Activated naive CD8-positive, alpha-beta T cell treated with anti-CD3 and anti-CD28 coated beads for 36 hours (primary cell): ENCODE measurements at regions not wholly inside any gene's neighbourhood (a gene's known extent, or its start where the extent isn't known, plus 50 kb on each side); places are given as distances from the start of the nearest gene placed in this dataset.
A peak's percentile ranks its signal among the peaks of the same experiment; 100 is the strongest.

ENCODE experiments used
- DNase-seq: peaks from one replicate; pipeline ENCODE4 v3.0.0; 2021
- H3K27ac Mint-ChIP-seq: one replicate; pipeline ENCODE4 v1.8.0; 2022; ENCODE audit warnings: mild to moderate bottlenecking, moderate library complexity, mixed read lengths
- H3K27me3 Mint-ChIP-seq: one replicate; pipeline ENCODE4 v1.8.0; 2022; ENCODE audit warnings: mild to moderate bottlenecking, mixed read lengths
- H3K36me3 Mint-ChIP-seq: one replicate; pipeline ENCODE4 v1.8.0; 2021; ENCODE audit warnings: mild to moderate bottlenecking, mixed read lengths
- H3K4me1 Mint-ChIP-seq: one replicate; pipeline ENCODE4 v1.8.0; 2021; ENCODE audit warnings: mixed read lengths
- H3K4me3 Mint-ChIP-seq: one replicate; pipeline ENCODE4 v1.8.0; 2022; ENCODE audit warnings: mild to moderate bottlenecking, moderate library complexity, mixed read lengths
- H3K9me3 Mint-ChIP-seq: one replicate; pipeline ENCODE4 v1.8.0; 2022; ENCODE audit warnings: mixed read lengths

GRCh38 chr20:22335210-22335609, 249.2 kb downstream of the FOXA2 start:
- Mint-ChIP-seq H3K4me1 (peaks cover 3% of the 10 kb centered on the region), H3K9me3 (no peaks in the 10 kb centered on the region), H3K4me3 (no peak overlapping the region), H3K36me3 (no peaks in the 10 kb centered on the region), H3K27me3 (peaks cover 30% of the 10 kb centered on the region), H3K27ac (no peak overlapping the region)
- DNase-seq = no peak

DNA sequence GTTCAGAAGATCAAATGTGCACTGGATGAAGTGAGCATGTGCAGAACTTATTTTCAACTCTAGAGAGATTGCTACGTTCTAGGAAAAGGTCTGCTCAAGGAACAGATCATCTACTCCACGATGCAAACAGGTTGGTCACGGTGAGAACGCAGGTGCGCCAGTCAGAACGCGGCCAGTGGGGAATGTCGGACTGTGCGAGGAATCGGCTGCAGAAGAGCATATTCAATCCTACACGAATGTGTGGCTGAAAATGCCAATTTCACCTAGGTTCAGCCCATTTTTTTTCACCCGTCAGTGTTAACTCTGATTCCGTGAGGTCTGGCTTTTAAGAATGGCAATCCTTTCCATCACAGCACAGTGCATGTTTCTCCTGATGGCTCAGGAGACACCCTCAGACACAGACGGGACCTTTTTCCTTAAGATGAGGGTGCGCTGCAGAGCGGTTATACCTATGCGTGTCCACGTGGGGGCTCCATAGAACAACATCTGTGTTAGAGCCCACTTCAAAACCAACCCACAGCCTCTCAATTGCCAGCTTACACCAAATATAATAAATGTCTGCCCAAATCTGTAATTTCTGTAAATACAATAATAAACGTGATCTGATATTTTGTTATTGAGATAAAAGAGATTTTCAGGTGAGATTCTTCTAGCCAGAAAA, 250.4 kb downstream of the FOXA2 start:
- no peak overlapping the region for H3K27ac Mint-ChIP-seq

DNA sequence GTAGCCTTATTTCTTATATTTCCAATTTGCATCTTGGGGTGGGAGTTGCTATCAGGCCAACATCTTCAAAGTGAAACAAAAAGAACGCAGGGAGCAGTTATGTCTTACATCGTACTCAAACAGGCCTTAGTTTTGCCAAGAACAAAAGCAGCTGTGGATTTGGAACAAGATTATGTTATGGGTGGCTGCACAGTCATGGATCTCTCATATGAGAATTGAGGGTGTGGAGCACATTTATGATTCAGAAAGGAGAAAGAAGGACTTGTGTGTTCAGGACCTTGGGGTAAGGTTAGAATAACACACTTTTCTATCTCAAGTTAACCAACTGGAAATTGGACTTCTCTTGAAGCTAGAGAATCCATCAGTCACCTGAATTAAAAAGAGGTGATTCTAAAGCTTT, 259.9 kb downstream of the FOXA2 start:
- no peaks in the 10 kb centered on the region for H3K9me3 Mint-ChIP-seq
- H3K27me3 Mint-ChIP-seq = no peaks in the 10 kb centered on the region
- H3K36me3 Mint-ChIP-seq = no peaks in the 10 kb centered on the region
- no peak overlapping the region for H3K4me3 Mint-ChIP-seq
- no peak for DNase-seq
- no peak overlapping the region for H3K27ac Mint-ChIP-seq
- H3K4me1 Mint-ChIP-seq = no peaks in the 10 kb centered on the region

More for the DNA sequence above, 250.4 kb downstream of the FOXA2 start:
- Mint-ChIP-seq H3K27me3 (peaks cover 21% of the 10 kb centered on the region), H3K36me3 (no peaks in the 10 kb centered on the region), H3K4me3 (no peak overlapping the region), H3K9me3 (no peaks in the 10 kb centered on the region), H3K4me1 (peaks cover under 1% of the 10 kb centered on the region)
- DNase-seq = peak; percentile 20

DNA sequence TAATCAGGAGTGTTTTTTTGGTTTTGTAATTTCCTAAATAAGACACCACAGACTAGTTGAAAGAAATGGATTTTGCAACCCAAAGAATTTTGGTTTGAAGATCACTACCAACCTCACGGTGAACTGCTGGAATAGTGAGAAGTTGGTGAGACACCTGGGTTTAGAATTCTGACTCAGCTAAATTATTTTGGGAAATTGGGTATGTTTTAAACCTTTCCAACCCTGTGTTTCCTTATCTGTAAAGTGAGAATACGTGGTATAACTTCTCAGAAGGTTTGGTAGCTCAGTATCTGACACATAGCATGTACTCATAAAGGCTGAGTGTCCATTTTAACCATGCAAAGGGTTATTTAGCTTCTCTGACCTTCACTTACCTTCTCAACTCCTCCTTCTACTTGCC, 261.9 kb downstream of the FOXA2 start:
- Mint-ChIP-seq H3K36me3 (no peaks in the 10 kb centered on the region), H3K4me3 (no peak overlapping the region), H3K27me3 (no peaks in the 10 kb centered on the region), H3K9me3 (no peaks in the 10 kb centered on the region), H3K27ac (no peak overlapping the region), H3K4me1 (no peaks in the 10 kb centered on the region)
- no peak for DNase-seq

- no peaks in the 10 kb centered on the region for H3K27me3 Mint-ChIP-seq
- no peak for DNase-seq
- no peak overlapping the region for H3K4me3 Mint-ChIP-seq
- H3K36me3 Mint-ChIP-seq = no peaks in the 10 kb centered on the region
- no peaks in the 10 kb centered on the region for H3K4me1 Mint-ChIP-seq
- H3K9me3 Mint-ChIP-seq = no peaks in the 10 kb centered on the region
- no peak overlapping the region for H3K27ac Mint-ChIP-seq
Measured at GRCh38 chr20:22321191-22321590, 263.2 kb downstream of the FOXA2 start.

DNA sequence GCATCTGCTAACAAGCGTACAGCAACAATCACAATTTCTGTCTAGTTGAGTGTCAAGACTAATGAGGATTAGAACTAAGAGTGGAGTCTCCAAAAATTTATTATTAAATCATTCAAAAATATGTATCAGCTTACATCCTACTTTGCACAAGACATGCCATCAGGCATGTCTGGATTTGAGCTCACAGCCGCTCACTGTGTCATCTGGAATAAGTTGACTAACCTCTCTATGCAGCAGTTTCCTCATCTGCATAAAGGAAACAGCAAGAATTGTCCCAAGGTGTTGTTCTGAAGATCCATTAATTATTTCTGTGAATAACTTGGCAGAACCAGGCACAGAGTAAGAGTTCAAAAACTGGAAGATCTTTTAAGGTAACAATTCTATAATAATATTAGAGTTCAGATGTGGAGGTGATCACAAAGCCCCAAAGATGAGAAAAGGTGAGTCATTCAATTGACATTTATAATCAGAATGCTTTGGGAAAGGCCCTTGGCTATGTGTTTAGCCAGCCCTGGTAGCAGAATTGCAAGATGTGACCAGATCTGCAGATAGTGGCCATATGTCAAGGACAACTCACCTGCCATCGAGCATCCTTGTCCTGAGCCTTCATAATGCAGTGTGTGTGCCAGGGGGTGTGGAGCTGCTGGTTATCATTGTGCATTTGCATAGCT, 264.0 kb downstream of the FOXA2 start:
- Mint-ChIP-seq H3K4me3 (no peak overlapping the region), H3K27me3 (no peaks in the 10 kb centered on the region), H3K27ac (no peak overlapping the region), H3K9me3 (no peaks in the 10 kb centered on the region), H3K36me3 (no peaks in the 10 kb centered on the region), H3K4me1 (no peaks in the 10 kb centered on the region)
- DNase-seq = no peak

DNA sequence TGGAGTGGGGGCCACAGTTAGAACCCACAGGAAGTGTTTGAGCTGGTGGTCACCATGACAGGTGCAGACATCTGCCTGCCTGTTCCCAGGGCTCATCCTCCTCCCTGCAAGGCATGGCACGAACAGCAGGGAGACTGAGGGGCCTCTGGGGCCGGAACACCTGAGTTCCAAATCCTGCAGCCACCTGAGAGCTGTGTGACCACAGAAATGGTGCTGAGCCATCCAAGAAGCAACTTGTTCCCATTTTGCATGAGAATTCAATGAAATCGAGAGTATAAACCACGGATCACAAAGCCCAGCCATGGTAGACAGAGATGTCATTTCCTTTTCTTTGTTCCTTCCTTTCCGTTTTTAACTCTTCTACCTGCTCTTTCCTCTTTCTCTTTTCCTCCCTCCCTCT, 268.6 kb downstream of the FOXA2 start:
- Mint-ChIP-seq H3K36me3 (no peaks in the 10 kb centered on the region), H3K27me3 (peaks cover 6% of the 10 kb centered on the region), H3K27ac (no peak overlapping the region), H3K4me3 (no peak overlapping the region), H3K9me3 (no peaks in the 10 kb centered on the region), H3K4me1 (no peaks in the 10 kb centered on the region)
- DNase-seq = no peak

DNA sequence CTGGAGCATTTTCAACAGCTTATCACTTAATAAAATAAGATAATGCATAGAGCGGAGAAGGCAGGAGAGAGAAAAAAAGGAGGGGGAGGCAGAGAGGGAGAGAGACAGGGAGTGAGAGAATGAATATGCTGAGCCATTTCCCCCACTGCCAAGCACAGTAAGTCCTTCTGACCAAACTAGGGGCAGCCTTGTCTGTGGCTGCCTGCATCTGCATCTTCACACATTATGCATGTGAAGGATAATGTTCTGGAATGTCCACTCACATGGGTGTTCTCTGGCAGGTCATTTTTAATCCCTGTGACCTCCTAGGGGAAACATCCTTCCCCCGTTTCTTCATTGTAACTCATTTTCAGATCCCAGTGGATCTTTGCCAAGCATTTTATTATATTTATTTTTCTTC, 269.3 kb downstream of the FOXA2 start:
- Mint-ChIP-seq H3K36me3 (no peaks in the 10 kb centered on the region), H3K4me1 (no peaks in the 10 kb centered on the region), H3K27me3 (peaks cover 6% of the 10 kb centered on the region), H3K9me3 (no peaks in the 10 kb centered on the region), H3K4me3 (no peak overlapping the region), H3K27ac (no peak overlapping the region)
- no peak for DNase-seq

- no peak for DNase-seq
- Mint-ChIP-seq H3K9me3 (no peaks in the 10 kb centered on the region), H3K27me3 (peaks cover 6% of the 10 kb centered on the region), H3K4me3 (no peak overlapping the region), H3K4me1 (no peaks in the 10 kb centered on the region), H3K27ac (no peak overlapping the region), H3K36me3 (no peaks in the 10 kb centered on the region)
Measured at GRCh38 chr20:22312744-22313346, 271.5 kb downstream of the FOXA2 start.

- peaks cover 6% of the 10 kb centered on the region for H3K27me3 Mint-ChIP-seq
- H3K36me3 Mint-ChIP-seq = no peaks in the 10 kb centered on the region
- no peak overlapping the region for H3K4me3 Mint-ChIP-seq
- H3K9me3 Mint-ChIP-seq = no peaks in the 10 kb centered on the region
- H3K27ac Mint-ChIP-seq = no peak overlapping the region
- no peak for DNase-seq
- H3K4me1 Mint-ChIP-seq = no peaks in the 10 kb centered on the region
Measured at GRCh38 chr20:22308934-22309333, 275.4 kb downstream of the FOXA2 start.

GRCh38 chr20:22307409-22307808, 277.0 kb downstream of the FOXA2 start:
- Mint-ChIP-seq H3K27me3 (peaks cover 6% of the 10 kb centered on the region), H3K9me3 (no peaks in the 10 kb centered on the region), H3K27ac (no peak overlapping the region), H3K36me3 (no peaks in the 10 kb centered on the region), H3K4me1 (no peaks in the 10 kb centered on the region), H3K4me3 (no peak overlapping the region)
- DNase-seq = no peak

- no peak for DNase-seq
- H3K4me3 Mint-ChIP-seq = no peak overlapping the region
- H3K27ac Mint-ChIP-seq = no peak overlapping the region
- H3K9me3 Mint-ChIP-seq = peaks cover 3% of the 10 kb centered on the region
- peaks cover 4% of the 10 kb centered on the region for H3K27me3 Mint-ChIP-seq
- no peaks in the 10 kb centered on the region for H3K4me1 Mint-ChIP-seq
- H3K36me3 Mint-ChIP-seq = no peaks in the 10 kb centered on the region
Measured at GRCh38 chr20:22305381-22305780, 279.0 kb downstream of the FOXA2 start.

DNA sequence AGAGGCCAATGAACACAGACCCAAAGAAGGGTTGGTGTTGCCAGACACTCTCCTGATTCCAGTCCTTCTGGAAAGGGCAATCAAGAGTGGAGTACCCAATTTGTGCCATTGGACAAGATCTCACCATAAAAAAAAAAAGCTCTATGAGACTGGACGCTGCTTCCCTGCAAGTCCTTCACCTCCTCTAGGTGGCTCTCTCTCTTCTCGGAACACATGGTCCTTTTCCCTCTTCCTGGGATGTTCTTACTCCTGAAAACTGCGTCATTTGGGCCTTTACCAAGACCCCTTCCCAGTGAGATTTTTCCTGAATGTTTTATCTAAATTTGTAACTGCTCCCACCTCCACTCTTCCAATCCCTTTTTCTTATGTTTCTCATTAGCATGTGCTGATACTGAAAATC, 280.8 kb downstream of the FOXA2 start:
- no peaks in the 10 kb centered on the region for H3K36me3 Mint-ChIP-seq
- peaks cover 5% of the 10 kb centered on the region for H3K9me3 Mint-ChIP-seq
- no peak overlapping the region for H3K4me3 Mint-ChIP-seq
- H3K4me1 Mint-ChIP-seq = no peaks in the 10 kb centered on the region
- DNase-seq = no peak
- H3K27me3 Mint-ChIP-seq = peaks cover 4% of the 10 kb centered on the region
- no peak overlapping the region for H3K27ac Mint-ChIP-seq

- no peak overlapping the region for H3K27ac Mint-ChIP-seq
- peaks cover 4% of the 10 kb centered on the region for H3K27me3 Mint-ChIP-seq
- H3K36me3 Mint-ChIP-seq = no peaks in the 10 kb centered on the region
- H3K9me3 Mint-ChIP-seq = peaks cover 6% of the 10 kb centered on the region
- no peaks in the 10 kb centered on the region for H3K4me1 Mint-ChIP-seq
- H3K4me3 Mint-ChIP-seq = no peak overlapping the region
- no peak for DNase-seq
Measured at GRCh38 chr20:22302039-22302438, 282.3 kb downstream of the FOXA2 start.

GRCh38 chr20:22293886-22294285, 290.5 kb downstream of the FOXA2 start:
- Mint-ChIP-seq H3K27me3 (peaks cover 3% of the 10 kb centered on the region), H3K4me1 (no peaks in the 10 kb centered on the region), H3K4me3 (no peak overlapping the region), H3K9me3 (peaks cover 4% of the 10 kb centered on the region), H3K27ac (no peak overlapping the region), H3K36me3 (no peaks in the 10 kb centered on the region)
- no peak for DNase-seq

- H3K4me1 Mint-ChIP-seq = no peaks in the 10 kb centered on the region
- no peaks in the 10 kb centered on the region for H3K36me3 Mint-ChIP-seq
- no peak overlapping the region for H3K4me3 Mint-ChIP-seq
- DNase-seq = no peak
- peaks cover 2% of the 10 kb centered on the region for H3K9me3 Mint-ChIP-seq
- peaks cover 3% of the 10 kb centered on the region for H3K27me3 Mint-ChIP-seq
- no peak overlapping the region for H3K27ac Mint-ChIP-seq
Measured at GRCh38 chr20:22289442-22289841, 294.9 kb downstream of the FOXA2 start.
